A172 (cell line): ENCODE measurements at regions not wholly inside any gene's neighbourhood (a gene's known extent, or its start where the extent isn't known, plus 50 kb on each side); places are given as distances from the start of the nearest gene placed in this dataset.
"Not testable (repeated sequence)": the region's sequence is repeated elsewhere in the genome, so short reads cannot be mapped to it uniquely, and the experiment has no call there.

Experiments used
- DNase-seq: peaks from one replicate; pipeline ENCODE4 v3.0.0-alpha.2; 2015; ENCODE audit warnings: low spot score

- DNase-seq = no peak
Observed at GRCh38 chr3:74134831-74135230, 479.6 kb downstream of the CNTN3 start.

DNA sequence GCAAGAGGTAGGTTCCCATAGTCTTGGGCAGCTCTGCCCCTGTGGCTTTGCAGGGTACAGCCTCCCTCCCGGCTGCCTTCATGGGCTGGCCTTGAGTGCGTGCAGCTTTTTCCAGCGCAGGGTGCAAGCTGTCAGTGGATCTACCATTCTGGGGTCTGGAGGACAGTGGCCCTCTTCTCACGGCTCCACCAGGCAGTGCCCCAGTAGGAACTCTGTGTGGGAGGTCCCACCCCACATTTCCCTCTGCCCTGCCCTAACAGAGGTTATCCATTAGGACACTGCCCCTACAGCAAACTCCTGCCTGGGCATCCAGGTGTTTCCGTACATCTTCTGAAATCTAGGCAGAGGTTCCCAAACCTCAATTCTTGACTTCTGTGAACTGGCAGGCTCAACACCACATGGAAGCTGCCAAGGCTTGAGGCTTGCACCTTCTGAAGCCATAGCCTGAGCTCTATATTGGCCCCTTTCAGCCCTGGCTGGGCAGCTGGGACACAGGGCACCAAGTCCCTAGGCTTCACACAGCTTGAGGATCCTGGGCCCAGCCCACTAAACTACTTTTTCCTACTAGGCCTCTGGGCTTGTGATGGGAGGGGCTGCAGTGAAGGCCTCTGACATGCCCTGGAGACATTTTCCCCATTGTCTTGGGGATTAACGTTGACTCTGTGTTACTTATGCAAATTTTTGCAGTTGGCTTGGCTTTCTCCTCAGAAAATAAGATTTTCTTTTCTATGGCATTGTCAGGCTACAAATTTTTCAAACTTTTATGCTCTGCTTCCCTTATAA lies 482.7 kb downstream of the CNTN3 start:
- not testable (repeated sequence) for DNase-seq

GRCh38 chr3:74129611-74130010 lies 484.8 kb downstream of the CNTN3 start:
- no peak for DNase-seq

GRCh38 chr3:74129056-74129455 lies 485.4 kb downstream of the CNTN3 start:
- DNase-seq = no peak

DNA sequence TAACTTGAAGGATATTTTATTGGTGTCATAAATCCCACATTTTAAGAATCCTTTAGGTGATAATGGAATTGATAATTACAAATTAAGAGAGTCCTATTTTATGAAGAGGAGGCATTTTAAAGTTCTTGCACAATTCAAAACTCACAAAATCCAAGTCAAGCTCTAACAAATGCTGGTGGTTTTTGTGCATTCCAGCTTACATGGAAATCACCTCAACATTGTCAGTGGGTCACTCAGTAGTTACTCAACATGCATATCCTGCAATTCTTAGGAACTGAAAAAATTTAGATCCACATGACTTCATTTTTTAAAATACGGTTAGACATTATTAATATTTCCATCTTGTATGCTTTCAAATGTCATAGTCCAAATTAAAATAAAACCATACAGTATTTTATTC lies 487.2 kb downstream of the CNTN3 start:
- DNase-seq = no peak

GRCh38 chr3:74124782-74125181 lies 489.7 kb downstream of the CNTN3 start:
- DNase-seq = no peak

GRCh38 chr3:74122281-74122680 lies 492.2 kb downstream of the CNTN3 start:
- no peak for DNase-seq

- no peak for DNase-seq
Observed at GRCh38 chr3:74121761-74122160, 492.7 kb downstream of the CNTN3 start.

DNA sequence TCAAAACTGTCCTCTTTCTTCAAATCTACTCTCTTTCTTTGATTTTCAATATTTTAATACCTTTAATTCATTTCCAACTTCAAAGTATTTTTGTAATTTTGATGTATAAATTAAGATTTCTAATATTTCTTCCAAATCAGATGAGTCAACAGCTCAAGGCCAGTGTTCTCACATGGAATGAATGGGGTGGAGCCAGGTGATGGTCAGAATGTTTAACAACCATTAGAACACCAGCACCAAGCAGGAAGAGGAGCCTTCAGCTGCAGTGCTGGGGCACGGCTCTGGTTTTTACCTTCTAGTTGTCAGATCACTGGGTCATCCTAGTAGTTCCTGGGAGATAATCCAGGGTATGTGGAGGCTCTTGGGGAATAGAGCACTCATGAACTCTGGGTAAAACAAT lies 494.5 kb upstream of the PDZRN3 start:
- DNase-seq = no peak

GRCh38 chr3:74115906-74116305 lies 491.2 kb upstream of the PDZRN3 start:
- DNase-seq = no peak

- no peak for DNase-seq
Observed at GRCh38 chr3:74107451-74107850, 482.7 kb upstream of the PDZRN3 start.

- DNase-seq = no peak
Observed at GRCh38 chr3:74106925-74107324, 482.2 kb upstream of the PDZRN3 start.

- no peak for DNase-seq
Observed at GRCh38 chr3:74091204-74091603, 466.5 kb upstream of the PDZRN3 start.

DNA sequence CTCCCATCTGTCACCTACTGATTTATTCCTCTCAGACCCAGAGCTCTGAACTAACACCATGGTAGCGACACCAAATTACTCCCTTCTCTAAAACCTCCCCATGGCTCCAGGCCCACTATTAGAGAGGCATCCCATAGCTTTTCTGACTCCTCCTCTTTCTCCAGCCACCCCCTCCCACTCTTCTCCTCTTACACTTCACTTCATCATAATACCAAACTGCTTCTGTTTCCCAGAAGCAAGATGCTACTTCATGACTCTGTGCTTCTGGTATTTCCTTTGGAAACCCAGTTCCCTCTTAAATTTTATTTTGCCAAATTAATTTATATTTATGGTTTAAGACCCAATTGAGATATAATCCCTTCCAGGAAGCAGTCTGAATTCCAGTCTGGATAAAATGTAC lies 465.1 kb upstream of the PDZRN3 start:
- DNase-seq = no peak

- no peak for DNase-seq
Observed at GRCh38 chr3:74080056-74080461, 455.3 kb upstream of the PDZRN3 start.

GRCh38 chr3:74075241-74075640 lies 450.5 kb upstream of the PDZRN3 start:
- no peak for DNase-seq

GRCh38 chr3:74074700-74075099 lies 450.0 kb upstream of the PDZRN3 start:
- no peak for DNase-seq

GRCh38 chr3:74067296-74067695 lies 442.6 kb upstream of the PDZRN3 start:
- DNase-seq = no peak

- DNase-seq = no peak
Observed at GRCh38 chr3:74066456-74066855, 441.7 kb upstream of the PDZRN3 start.

- DNase-seq = no peak
Observed at GRCh38 chr3:74059923-74060600, 435.3 kb upstream of the PDZRN3 start.

GRCh38 chr3:74059301-74059922 lies 434.7 kb upstream of the PDZRN3 start:
- no peak for DNase-seq

DNA sequence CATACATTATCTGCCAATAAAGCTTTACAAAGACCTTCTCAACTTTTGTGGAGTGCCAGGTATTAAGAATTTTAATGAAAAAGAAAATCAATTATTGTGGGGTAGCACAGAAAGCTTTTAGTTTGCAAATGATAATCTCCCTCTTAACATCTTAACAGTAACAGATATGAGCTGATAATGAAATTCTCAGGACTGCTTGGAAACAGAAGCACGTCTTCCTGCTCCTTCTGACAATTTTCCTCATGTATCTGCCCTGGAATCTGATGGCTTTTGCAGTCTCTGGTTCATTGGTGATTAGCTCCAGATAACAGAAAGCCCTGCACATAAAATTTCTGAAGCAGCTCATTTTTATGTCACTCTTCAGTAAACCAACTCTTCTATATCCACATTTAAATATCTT lies 432.4 kb upstream of the PDZRN3 start:
- DNase-seq = no peak

- DNase-seq = no peak
Observed at GRCh38 chr3:74055061-74055460, 430.3 kb upstream of the PDZRN3 start.
